ENCODE measurements at regions not wholly inside any gene's neighbourhood (a gene's known extent, or its start where the extent isn't known, plus 50 kb on each side); places are given as distances from the start of the nearest gene placed in this dataset.

DNA sequence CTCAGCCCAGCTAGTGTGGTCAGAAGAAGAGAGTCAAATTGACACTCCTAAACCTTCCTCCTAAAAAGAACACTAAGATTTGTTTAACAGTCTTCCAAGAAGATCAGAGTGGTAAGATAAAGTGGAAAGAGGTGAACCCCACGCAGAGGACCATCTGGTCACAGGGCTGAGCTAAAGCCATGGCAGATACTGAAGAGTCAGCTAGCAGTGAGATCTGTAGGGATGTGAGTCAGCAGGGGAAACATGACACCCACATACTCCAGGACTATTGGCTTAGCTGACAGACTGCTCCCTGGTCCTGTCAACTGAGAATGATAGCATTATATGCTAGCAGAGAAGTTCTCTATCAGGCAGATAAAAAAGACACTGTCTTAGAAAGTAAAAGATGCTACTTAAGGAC, 269.4 kb upstream of the ALG10 start:
- Histone ChIP-seq H2AK5ac (ENCODE audit: insufficient read length, low read length) (no peak overlapping the region), H3K18ac (ENCODE audit: insufficient read length, low read depth, low read length) (no peak overlapping the region), H3K79me1 (ENCODE audit: insufficient read depth, low read depth, low read length, poor library complexity, severe bottlenecking) (no peaks in the 10 kb centered on the region), H3K23me2 (ENCODE audit: insufficient read length, low read depth, low read length, poor library complexity, severe bottlenecking) (no peaks in the 10 kb centered on the region), H4K20me1 (ENCODE audit: control insufficient read depth, insufficient read depth, insufficient read length) (no peaks in the 10 kb centered on the region), H2BK12ac (ENCODE audit: insufficient read length, low read depth, low read length) (no peak overlapping the region), H3T11ph (ENCODE audit: low read length) (no peak overlapping the region), H2BK15ac (ENCODE audit: low read depth, low read length) (no peak overlapping the region), H2AFZ (ENCODE audit: low read length) (no peak overlapping the region), H4K91ac (ENCODE audit: insufficient read length, low read depth, low read length) (no peak overlapping the region), H2BK5ac (ENCODE audit: insufficient read length, low read length) (no peak overlapping the region), H2BK120ac (ENCODE audit: low read depth, low read length, poor library complexity, severe bottlenecking) (no peak overlapping the region), H3K9ac (ENCODE audit: extremely low read depth, insufficient read length, low read length) (no peak overlapping the region), H3K27me3 (ENCODE audit: insufficient read depth, low read length) (no peaks in the 10 kb centered on the region), H3K79me2 (ENCODE audit: insufficient read depth, low read length) (no peaks in the 10 kb centered on the region), H4K5ac (ENCODE audit: insufficient read length, low read depth, low read length) (no peak overlapping the region), H4K8ac (replicated peaks; ENCODE audit: insufficient read length, low read depth, low read length) (no peak overlapping the region), H2BK20ac (ENCODE audit: low read depth, low read length, poor library complexity, severe bottlenecking) (no peak overlapping the region), H3K4me1 (ENCODE audit: insufficient read depth, low read length) (no peaks in the 10 kb centered on the region), H3K4ac (ENCODE audit: low read depth, low read length) (no peak overlapping the region), H3K23ac (ENCODE audit: insufficient read length, low read depth, low read length) (no peak overlapping the region), H3K4me2 (ENCODE audit: insufficient read depth, insufficient read length, low read length) (no peak overlapping the region), H3K27ac (ENCODE audit: insufficient read length, low read depth, low read length) (no peak overlapping the region), H3K14ac (ENCODE audit: insufficient read depth, low read length) (no peak overlapping the region), H3K9me3 (ENCODE audit: control insufficient read depth, low read depth, low read length) (no peaks in the 10 kb centered on the region), H3K56ac (ENCODE audit: insufficient read length, low read depth, low read length) (no peak overlapping the region)
- Mint-ChIP-seq H3K4me3 (no peak overlapping the region), H3K27me3 (ENCODE audit: low read depth) (no peaks in the 10 kb centered on the region), H3K36me3 (ENCODE audit: insufficient read depth in 1 of 3, low read depth in 3 of 3) (no peaks in the 10 kb centered on the region), H3K4me1 (peaks cover 2 to 5% of the 10 kb centered on the region in 2 experiments; a peak in 3 of 4 replicates), H3K9me3 (no peaks in the 10 kb centered on the region; a peak in 1 of 5 replicates), H3K27ac (no peak overlapping the region; a peak in 1 of 7 replicates)
- DNase-seq = no peak
- TF ChIP-seq, protein P1, sequence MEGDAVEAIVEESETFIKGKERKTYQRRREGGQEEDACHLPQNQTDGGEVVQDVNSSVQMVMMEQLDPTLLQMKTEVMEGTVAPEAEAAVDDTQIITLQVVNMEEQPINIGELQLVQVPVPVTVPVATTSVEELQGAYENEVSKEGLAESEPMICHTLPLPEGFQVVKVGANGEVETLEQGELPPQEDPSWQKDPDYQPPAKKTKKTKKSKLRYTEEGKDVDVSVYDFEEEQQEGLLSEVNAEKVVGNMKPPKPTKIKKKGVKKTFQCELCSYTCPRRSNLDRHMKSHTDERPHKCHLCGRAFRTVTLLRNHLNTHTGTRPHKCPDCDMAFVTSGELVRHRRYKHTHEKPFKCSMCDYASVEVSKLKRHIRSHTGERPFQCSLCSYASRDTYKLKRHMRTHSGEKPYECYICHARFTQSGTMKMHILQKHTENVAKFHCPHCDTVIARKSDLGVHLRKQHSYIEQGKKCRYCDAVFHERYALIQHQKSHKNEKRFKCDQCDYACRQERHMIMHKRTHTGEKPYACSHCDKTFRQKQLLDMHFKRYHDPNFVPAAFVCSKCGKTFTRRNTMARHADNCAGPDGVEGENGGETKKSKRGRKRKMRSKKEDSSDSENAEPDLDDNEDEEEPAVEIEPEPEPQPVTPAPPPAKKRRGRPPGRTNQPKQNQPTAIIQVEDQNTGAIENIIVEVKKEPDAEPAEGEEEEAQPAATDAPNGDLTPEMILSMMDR (conservative IDR thresholded peaks at IDR 0.05) = no peak
- WGBS (ENCODE audit: extremely low coverage, insufficient read length, low lambda C conversion rate) = no CpG with 5 or more reads among the region's 1 CpG

Data from H9 (cell line).